ENCODE measurements at regions not wholly inside any gene's neighbourhood (a gene's known extent, or its start where the extent isn't known, plus 50 kb on each side); places are given as distances from the start of the nearest gene placed in this dataset.

- H3K79me2 ChIP-seq (ENCODE audit: low read depth), result no peaks in the 10 kb centered on the region
- Mint-ChIP-seq H3K4me1 (no peaks in the 10 kb centered on the region), H3K27ac (no peak overlapping the region), H3K4me3 (no peak overlapping the region), H3K36me3 (no peaks in the 10 kb centered on the region), H3K27me3 (ENCODE audit: insufficient read depth, low read depth) (no peaks in the 10 kb centered on the region), H3K9me3 (no peaks in the 10 kb centered on the region)
- no peaks in the 10 kb centered on the region for H3K36me3 ChIP-seq
- H3K4me1 ChIP-seq, result peaks cover 1% of the 10 kb centered on the region
- no peak overlapping the region for H3K4me3 ChIP-seq
- H3F3A ChIP-seq (ENCODE audit: low read depth), result no peaks in the 10 kb centered on the region
- no peak overlapping the region for H3K4me2 ChIP-seq
- no peak overlapping the region for H3K27ac ChIP-seq
- H4K20me1 ChIP-seq (ENCODE audit: low read depth), result no peaks in the 10 kb centered on the region
- peak; percentile 24 for DNase-seq (ENCODE audit: low spot score)
- TF ChIP-seq EZH2phosphoT487 (IDR thresholded peaks at IDR 0.05) (no peak), EZH2 (IDR thresholded peaks at IDR 0.05) (no peak)
- no peak overlapping the region for H2AFZ ChIP-seq (replicated peaks)
- H3K9ac ChIP-seq, result no peak overlapping the region
- no peaks in the 10 kb centered on the region for H3K27me3 ChIP-seq
- H3K9me3 ChIP-seq (ENCODE audit: low read depth), result no peaks in the 10 kb centered on the region
Observed at GRCh38 chr2:12456293-12457106, 260.2 kb upstream of the TRIB2 start.

- Histone ChIP-seq H2AFZ (replicated peaks) (no peak overlapping the region), H3K9ac (no peak overlapping the region), H3K4me2 (no peak overlapping the region), H3K4me1 (no peaks in the 10 kb centered on the region), H3K27ac (no peak overlapping the region), H3K4me3 (no peak overlapping the region), H4K20me1 (ENCODE audit: low read depth) (no peaks in the 10 kb centered on the region), H3K79me2 (ENCODE audit: low read depth) (no peaks in the 10 kb centered on the region), H3K36me3 (no peaks in the 10 kb centered on the region), H3F3A (ENCODE audit: low read depth) (no peaks in the 10 kb centered on the region), H3K9me3 (ENCODE audit: low read depth) (no peaks in the 10 kb centered on the region), H3K27me3 (no peaks in the 10 kb centered on the region)
- no peak for TF ChIP-seq EZH2 (IDR thresholded peaks at IDR 0.05)
- no peak for TF ChIP-seq EZH2phosphoT487 (IDR thresholded peaks at IDR 0.05)
- TF ChIP-seq CTCF (IDR thresholded peaks at IDR 0.05), result no peak
- Mint-ChIP-seq H3K27ac (no peak overlapping the region), H3K36me3 (no peaks in the 10 kb centered on the region), H3K4me3 (no peak overlapping the region), H3K27me3 (ENCODE audit: insufficient read depth, low read depth) (no peaks in the 10 kb centered on the region), H3K9me3 (no peaks in the 10 kb centered on the region), H3K4me1 (no peaks in the 10 kb centered on the region)
- DNase-seq (ENCODE audit: low spot score), result no peak
Observed at GRCh38 chr2:12457831-12458230, 258.9 kb upstream of the TRIB2 start.

GRCh38 chr2:12463189-12463588 lies 253.5 kb upstream of the TRIB2 start:
- H3K4me1 Mint-ChIP-seq, result no peaks in the 10 kb centered on the region
- no peak overlapping the region for H3K27ac ChIP-seq

More at GRCh38 chr2:12463189-12463588, 253.5 kb upstream of the TRIB2 start:
- Mint-ChIP-seq H3K27ac (no peak overlapping the region), H3K27me3 (ENCODE audit: insufficient read depth, low read depth) (no peaks in the 10 kb centered on the region), H3K36me3 (no peaks in the 10 kb centered on the region), H3K9me3 (no peaks in the 10 kb centered on the region), H3K4me3 (no peak overlapping the region)
- Histone ChIP-seq H3K27me3 (no peaks in the 10 kb centered on the region), H3K36me3 (no peaks in the 10 kb centered on the region), H3F3A (ENCODE audit: low read depth) (no peaks in the 10 kb centered on the region), H3K4me2 (no peak overlapping the region), H3K4me3 (no peak overlapping the region), H4K20me1 (ENCODE audit: low read depth) (no peaks in the 10 kb centered on the region), H2AFZ (replicated peaks) (peak overlapping the region; percentile 26), H3K4me1 (no peaks in the 10 kb centered on the region), H3K79me2 (ENCODE audit: low read depth) (no peaks in the 10 kb centered on the region), H3K9me3 (ENCODE audit: low read depth) (no peaks in the 10 kb centered on the region), H3K9ac (no peak overlapping the region)
- no peak for DNase-seq (ENCODE audit: low spot score)
- TF ChIP-seq EZH2phosphoT487 (IDR thresholded peaks at IDR 0.05), result no peak
- no peak for TF ChIP-seq EZH2 (IDR thresholded peaks at IDR 0.05)
- no peak for TF ChIP-seq CTCF (IDR thresholded peaks at IDR 0.05)
